Activated CD4-positive, alpha-beta T cell treated with anti-CD3 and anti-CD28 coated beads for 36 hours (primary cell): ENCODE measurements at regions not wholly inside any gene's neighbourhood (a gene's known extent, or its start where the extent isn't known, plus 50 kb on each side); places are given as distances from the start of the nearest gene placed in this dataset.

Experiments used
- ATAC-seq: fragments of 200-7000 bp; cut with Tn5 transposase; one replicate; pipeline ENCODE4 v1.10.0; 2021; ENCODE audit warnings: mild to moderate bottlenecking, moderate library complexity
- CTCF ChIA-PET: fragments of 350-600 bp; sonication (Branson Sonifier 250); formaldehyde crosslinking; loops from one replicate; lab custom pipeline; 2021; ENCODE audit warnings: antibody characterized with exemption; lab: Charles Lee
- POLR2A ChIA-PET: fragments of 350-600 bp; sonication (Branson Sonifier 250); formaldehyde crosslinking; loops from one replicate; lab custom pipeline; 2021; ENCODE audit warnings: antibody characterized with exemption, inconsistent platforms; lab: Charles Lee
- DNase-seq: peaks from one replicate; pipeline ENCODE4 v3.0.0-alpha.2; 2020
- H3K27ac Mint-ChIP-seq: one replicate; pipeline ENCODE4 v1.8.0; 2021; ENCODE audit warnings: mixed read lengths
- H3K27me3 Mint-ChIP-seq: one replicate; pipeline ENCODE4 v1.8.0; 2021; ENCODE audit warnings: mixed read lengths
- H3K36me3 Mint-ChIP-seq: one replicate; pipeline ENCODE4 v1.8.0; 2021; ENCODE audit warnings: low read depth, mixed read lengths
- H3K4me1 Mint-ChIP-seq: one replicate; pipeline ENCODE4 v1.8.0; 2021; ENCODE audit warnings: mixed read lengths
- H3K4me3 Mint-ChIP-seq: one replicate; pipeline ENCODE4 v1.8.0; 2021; ENCODE audit warnings: mild to moderate bottlenecking, moderate library complexity, mixed read lengths
- H3K9me3 Mint-ChIP-seq: one replicate; pipeline ENCODE4 v1.8.0; 2021; ENCODE audit warnings: low read depth, mixed read lengths
- intact Hi-C, 2 experiments: fragments of 100-400 bp; cut with DNase I in 1 of 2; cut with micrococcal nuclease in 1 of 2; formaldehyde crosslinking; loops; one replicate each; pipeline versions ENCODE4 v1.14.2 to v1.15.1; 2022 to 2024; cut with DNase I, micrococcal nuclease

DNA sequence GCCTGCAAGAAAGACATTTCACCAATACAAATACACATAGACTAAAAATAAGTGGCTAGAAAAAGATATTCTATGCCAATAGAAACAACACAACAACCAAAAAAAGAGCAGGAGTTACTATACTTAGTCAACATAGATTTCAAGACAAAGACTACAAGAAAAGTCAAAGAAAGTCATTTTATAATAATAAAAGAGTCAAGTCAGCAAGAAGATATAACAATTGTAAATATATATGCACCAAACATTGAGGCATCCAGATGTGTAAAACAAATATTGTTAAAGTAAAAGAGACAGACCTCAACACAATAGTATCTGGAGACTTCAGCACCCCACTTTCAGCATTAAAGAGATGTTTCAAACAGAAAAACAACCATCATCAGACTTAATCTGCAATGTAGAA is 104.6 kb downstream of the AMY1C start:
- H3K4me1 Mint-ChIP-seq = no peaks in the 10 kb centered on the region
- POLR2A ChIA-PET = no interaction called here
- CTCF ChIA-PET = no interaction called here
- no peak overlapping the region for H3K27ac Mint-ChIP-seq
- H3K36me3 Mint-ChIP-seq = no peaks in the 10 kb centered on the region
- H3K9me3 Mint-ChIP-seq = peaks cover 26% of the 10 kb centered on the region
- no peak overlapping the region for H3K4me3 Mint-ChIP-seq
- DNase-seq = no peak
- no peaks in the 10 kb centered on the region for H3K27me3 Mint-ChIP-seq
- intact Hi-C loops = no loop called here
- no peak for ATAC-seq

DNA sequence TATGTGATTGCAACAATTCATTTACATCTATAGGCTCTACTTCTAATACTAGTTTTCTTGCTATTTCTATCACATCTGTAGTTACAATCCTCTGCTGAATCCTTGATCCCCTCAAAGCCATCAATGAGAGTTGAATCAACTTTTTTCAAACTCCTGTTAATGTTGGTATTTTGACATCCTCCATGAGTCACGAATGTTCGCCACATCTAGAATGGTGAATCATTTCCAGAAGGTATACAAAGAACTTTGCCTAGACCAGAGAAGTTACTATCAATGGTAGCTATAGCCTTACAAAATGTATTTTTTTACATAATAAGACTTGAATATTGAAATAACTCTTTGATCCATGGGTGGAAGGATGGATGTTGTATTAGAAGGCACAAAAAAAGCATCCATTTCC is 110.0 kb downstream of the AMY1C start:
- DNase-seq = no peak
- H3K4me3 Mint-ChIP-seq = no peak overlapping the region
- CTCF ChIA-PET = no interaction called here
- POLR2A ChIA-PET = no interaction called here
- H3K27me3 Mint-ChIP-seq = no peaks in the 10 kb centered on the region
- no peaks in the 10 kb centered on the region for H3K4me1 Mint-ChIP-seq
- H3K9me3 Mint-ChIP-seq = peaks cover 19% of the 10 kb centered on the region
- H3K27ac Mint-ChIP-seq = no peak overlapping the region
- no peaks in the 10 kb centered on the region for H3K36me3 Mint-ChIP-seq
- no peak for ATAC-seq
- intact Hi-C loops = loop anchor here in 1 of 2 experiments (5.0 kb wide), 1 partner anchor 53 kb away; no protein-coding TSS in a partner anchor

DNA sequence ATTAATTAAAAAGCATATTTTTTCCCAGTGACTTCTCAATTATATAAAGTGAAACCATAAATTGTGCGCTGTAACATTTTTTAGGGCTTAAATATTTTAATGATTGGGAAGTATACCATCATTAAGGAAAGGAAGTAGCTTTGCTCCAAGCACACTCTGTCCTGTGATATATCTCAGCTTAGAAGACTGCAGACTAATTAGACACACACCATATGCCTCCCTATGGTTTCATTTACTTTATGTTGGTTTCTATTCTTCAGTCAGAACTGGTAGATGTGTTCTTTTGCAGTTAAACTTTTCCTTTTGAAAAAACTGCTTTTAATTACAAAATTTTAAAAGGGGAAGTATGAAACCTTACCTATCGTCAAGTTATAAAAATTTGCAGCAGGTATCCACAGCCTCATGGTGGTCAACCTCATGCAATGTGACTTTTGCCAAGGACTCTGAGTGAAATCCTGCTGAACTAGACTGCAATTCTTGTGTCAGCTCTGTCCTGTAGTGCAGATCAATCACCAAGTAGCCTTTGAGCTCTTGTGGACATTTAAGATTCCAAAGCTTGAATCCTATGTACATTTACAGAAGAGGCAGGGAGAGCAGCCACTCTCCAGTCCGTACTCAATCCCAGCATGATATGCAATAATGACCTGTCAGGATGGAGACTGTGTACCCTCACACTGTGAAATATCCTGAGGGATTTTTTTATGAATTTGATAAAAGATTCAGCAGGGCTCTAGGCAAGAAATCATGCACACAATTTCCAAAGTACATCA is 149.1 kb downstream of the AMY1C start:
- ChIA-PET POLR2A (no interaction called here), CTCF (no interaction called here)
- H3K4me1 Mint-ChIP-seq = no peaks in the 10 kb centered on the region
- intact Hi-C loops = no loop called here
- no peaks in the 10 kb centered on the region for H3K36me3 Mint-ChIP-seq
- no peak overlapping the region for H3K27ac Mint-ChIP-seq
- H3K9me3 Mint-ChIP-seq = peaks cover 9% of the 10 kb centered on the region
- H3K27me3 Mint-ChIP-seq = no peaks in the 10 kb centered on the region
- DNase-seq (no peak), ATAC-seq (no peak)
- H3K4me3 Mint-ChIP-seq = no peak overlapping the region

DNA sequence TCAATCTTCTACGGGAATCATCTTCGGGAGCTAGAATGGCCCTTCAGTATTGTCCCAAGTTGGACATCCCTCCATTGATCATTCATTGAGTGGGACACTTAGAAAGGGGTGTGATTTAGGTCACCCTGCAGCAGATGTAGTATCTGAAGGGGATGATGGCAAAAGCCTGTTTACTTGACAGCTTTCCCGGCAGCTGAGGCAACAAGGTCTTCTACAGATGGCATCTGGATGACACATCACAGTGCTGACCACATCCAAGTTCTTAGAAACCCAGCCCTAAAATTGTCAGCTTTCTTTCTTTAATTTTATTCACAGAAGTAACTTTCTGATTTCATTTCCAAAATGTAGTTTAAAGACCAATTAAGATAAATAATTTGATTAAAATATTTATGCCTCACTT is 150.3 kb downstream of the AMY1C start:
- Mint-ChIP-seq H3K27me3 (no peaks in the 10 kb centered on the region), H3K36me3 (no peaks in the 10 kb centered on the region), H3K27ac (no peak overlapping the region), H3K4me1 (no peaks in the 10 kb centered on the region), H3K9me3 (peaks cover 14% of the 10 kb centered on the region), H3K4me3 (no peak overlapping the region)
- no peak for ATAC-seq
- no peak for DNase-seq
- intact Hi-C loops = no loop called here
- ChIA-PET POLR2A (no interaction called here), CTCF (no interaction called here)

DNA sequence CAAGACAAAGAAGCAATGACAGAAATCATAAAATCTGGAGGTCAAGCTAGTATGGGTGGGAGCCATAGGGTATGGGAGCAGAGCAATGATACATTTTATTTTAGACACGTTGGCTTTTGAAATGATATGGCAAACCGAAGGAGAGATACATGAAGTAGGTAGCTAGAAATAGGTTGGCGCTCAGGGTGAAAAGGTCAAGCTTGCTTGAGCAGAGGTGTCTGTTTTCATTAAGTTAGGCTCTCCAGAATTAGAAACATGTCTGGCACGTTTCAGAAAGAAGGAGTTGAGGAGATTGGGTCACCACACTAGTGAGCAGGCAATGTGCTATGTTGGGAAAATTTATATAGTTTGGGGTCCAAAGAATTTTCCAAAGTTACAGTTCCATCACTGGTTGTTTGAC is 151.4 kb downstream of the AMY1C start:
- no peak overlapping the region for H3K27ac Mint-ChIP-seq
- H3K4me3 Mint-ChIP-seq = no peak overlapping the region
- intact Hi-C loops = no loop called here
- peaks cover 14% of the 10 kb centered on the region for H3K9me3 Mint-ChIP-seq
- H3K4me1 Mint-ChIP-seq = no peaks in the 10 kb centered on the region
- no peaks in the 10 kb centered on the region for H3K36me3 Mint-ChIP-seq
- CTCF ChIA-PET = no interaction called here
- H3K27me3 Mint-ChIP-seq = no peaks in the 10 kb centered on the region
- no peak for DNase-seq
- POLR2A ChIA-PET = no interaction called here
- ATAC-seq = no peak

DNA sequence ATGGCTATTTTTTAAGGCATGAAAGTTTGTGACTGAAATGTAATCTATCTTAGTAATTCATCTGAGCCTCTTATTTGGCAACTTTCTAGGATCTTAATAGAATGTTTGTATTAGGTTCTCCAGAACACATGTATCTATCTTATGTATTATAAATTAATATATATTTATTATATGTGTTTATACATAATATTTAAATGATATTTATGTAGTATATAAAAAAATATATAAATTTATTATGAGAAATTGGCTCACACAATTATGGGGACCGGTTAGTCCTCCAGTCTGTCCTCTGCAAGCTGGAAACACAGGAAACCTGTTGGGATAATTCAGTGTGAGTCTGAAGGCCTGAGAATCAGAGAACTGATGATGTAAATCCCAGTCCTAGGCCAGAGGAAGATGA is 155.7 kb downstream of the AMY1C start:
- DNase-seq = no peak
- intact Hi-C loops = no loop called here
- H3K4me1 Mint-ChIP-seq = no peaks in the 10 kb centered on the region
- ChIA-PET POLR2A (no interaction called here), CTCF (no interaction called here)
- peaks cover 18% of the 10 kb centered on the region for H3K9me3 Mint-ChIP-seq
- H3K27ac Mint-ChIP-seq = no peak overlapping the region
- no peaks in the 10 kb centered on the region for H3K27me3 Mint-ChIP-seq
- no peaks in the 10 kb centered on the region for H3K36me3 Mint-ChIP-seq
- no peak overlapping the region for H3K4me3 Mint-ChIP-seq
- no peak for ATAC-seq

DNA sequence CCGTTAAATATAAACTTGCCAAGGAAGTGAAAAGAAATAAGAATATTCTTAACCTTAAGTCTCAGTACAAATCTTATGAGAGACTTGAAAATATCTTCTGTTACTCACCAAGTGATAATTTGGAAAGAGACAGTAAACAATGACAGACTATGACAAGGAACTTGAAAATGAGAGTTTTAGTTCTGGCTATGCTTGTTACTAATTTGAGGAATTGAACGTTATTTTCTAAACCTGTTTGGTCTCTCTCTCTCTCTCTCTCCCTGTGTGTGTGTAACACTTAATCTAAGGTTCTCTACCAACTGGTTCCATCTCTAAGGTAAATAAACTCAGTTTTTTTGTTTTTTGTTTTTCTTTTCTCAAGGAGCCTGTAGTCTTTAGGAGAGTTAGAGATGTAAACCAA is 161.8 kb downstream of the AMY1C start:
- intact Hi-C loops = loop anchor here in 1 of 2 experiments (5.0 kb wide), 1 partner anchor 49 kb away; no protein-coding TSS in a partner anchor
- DNase-seq (no peak), ATAC-seq (no peak)
- POLR2A ChIA-PET = no interaction called here
- H3K27ac Mint-ChIP-seq = no peak overlapping the region
- no peak overlapping the region for H3K4me3 Mint-ChIP-seq
- H3K9me3 Mint-ChIP-seq = peaks cover 3% of the 10 kb centered on the region
- H3K27me3 Mint-ChIP-seq = no peaks in the 10 kb centered on the region
- CTCF ChIA-PET = no interaction called here
- no peaks in the 10 kb centered on the region for H3K36me3 Mint-ChIP-seq
- H3K4me1 Mint-ChIP-seq = no peaks in the 10 kb centered on the region

DNA sequence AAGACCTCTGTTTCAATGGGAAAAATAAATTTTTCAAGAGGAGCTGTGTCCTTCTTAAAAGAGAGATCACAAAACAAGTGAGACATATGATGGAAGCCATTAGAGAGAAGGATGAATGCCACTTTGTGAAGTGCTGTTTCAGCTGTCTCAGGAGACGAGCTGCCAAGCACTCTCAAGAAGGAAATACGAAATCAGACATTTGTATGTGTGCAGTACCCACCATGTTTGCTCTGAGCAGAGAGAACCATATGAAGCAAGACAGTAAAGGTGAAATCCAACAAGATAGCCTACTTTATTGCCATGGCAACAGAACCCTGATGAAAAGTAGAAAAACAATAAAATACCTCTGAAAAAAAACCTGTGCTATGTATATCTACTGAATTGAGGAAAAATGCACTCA is 168.1 kb downstream of the AMY1C start:
- H3K4me1 Mint-ChIP-seq = no peaks in the 10 kb centered on the region
- H3K27ac Mint-ChIP-seq = no peak overlapping the region
- DNase-seq = no peak
- H3K27me3 Mint-ChIP-seq = no peaks in the 10 kb centered on the region
- intact Hi-C loops = no loop called here
- no peaks in the 10 kb centered on the region for H3K36me3 Mint-ChIP-seq
- H3K4me3 Mint-ChIP-seq = no peak overlapping the region
- H3K9me3 Mint-ChIP-seq = peaks cover 2% of the 10 kb centered on the region
- ChIA-PET CTCF (no interaction called here), POLR2A (no interaction called here)
- ATAC-seq = no peak

DNA sequence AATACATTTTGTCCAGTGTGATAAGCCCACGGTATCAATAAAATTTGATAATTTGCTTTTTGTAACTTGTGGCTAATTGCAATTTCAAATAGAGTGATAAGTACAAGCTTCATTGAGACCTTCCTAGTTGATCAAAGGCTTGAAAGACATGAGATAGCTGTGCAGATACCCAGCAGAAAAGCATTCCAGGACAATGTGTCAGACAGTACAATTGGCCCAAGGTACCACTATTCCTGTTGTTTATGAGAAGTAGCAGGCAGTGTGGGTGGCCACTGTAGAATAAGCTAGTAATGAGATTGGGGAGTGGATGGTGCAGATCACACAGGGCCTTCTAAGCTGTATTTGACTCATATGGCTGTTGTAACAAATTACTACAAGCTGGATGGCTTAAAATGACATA is 182.2 kb downstream of the AMY1C start:
- CTCF ChIA-PET = no interaction called here
- no peak for ATAC-seq
- POLR2A ChIA-PET = no interaction called here
- DNase-seq = no peak
- peaks cover 5% of the 10 kb centered on the region for H3K9me3 Mint-ChIP-seq
- H3K4me3 Mint-ChIP-seq = no peak overlapping the region
- no peak overlapping the region for H3K27ac Mint-ChIP-seq
- intact Hi-C loops = no loop called here
- no peaks in the 10 kb centered on the region for H3K36me3 Mint-ChIP-seq
- no peaks in the 10 kb centered on the region for H3K4me1 Mint-ChIP-seq
- no peaks in the 10 kb centered on the region for H3K27me3 Mint-ChIP-seq

DNA sequence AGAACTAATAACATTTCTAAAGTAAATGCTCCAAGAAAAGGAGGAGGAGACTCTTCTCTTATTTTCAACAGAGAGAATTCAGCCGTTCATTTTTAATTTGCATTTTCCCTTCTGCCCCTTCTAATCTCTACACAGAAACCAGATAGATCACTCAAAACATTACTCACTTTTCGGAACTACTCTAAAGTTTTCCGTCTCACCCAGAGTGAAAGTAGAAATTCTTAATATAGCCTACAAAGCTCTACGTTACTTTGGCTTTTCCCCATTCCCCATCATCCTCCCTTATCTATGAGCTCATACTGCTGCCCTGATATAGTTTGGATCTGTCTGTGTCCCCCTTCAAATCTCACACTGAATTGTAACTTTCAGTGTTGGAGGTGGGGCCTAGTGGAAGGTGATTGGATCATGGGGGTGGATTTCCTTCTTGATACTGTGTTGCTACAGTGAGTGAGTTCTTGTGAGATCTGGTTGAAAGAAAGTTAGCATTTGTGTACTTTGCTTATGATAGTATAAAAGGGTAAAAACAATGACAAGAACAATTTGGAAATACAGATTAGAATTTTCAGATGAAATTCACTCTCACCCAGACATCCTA is 188.2 kb downstream of the AMY1C start:
- Mint-ChIP-seq H3K4me1 (no peaks in the 10 kb centered on the region), H3K36me3 (no peaks in the 10 kb centered on the region), H3K9me3 (peaks cover 2% of the 10 kb centered on the region), H3K4me3 (no peak overlapping the region), H3K27me3 (no peaks in the 10 kb centered on the region), H3K27ac (no peak overlapping the region)
- ATAC-seq (no peak), DNase-seq (no peak)
- intact Hi-C loops = loop anchor here in 1 of 2 experiments (5.0 kb wide), 1 partner anchor 49 kb away; no protein-coding TSS in a partner anchor
- ChIA-PET CTCF (no interaction called here), POLR2A (no interaction called here)

DNA sequence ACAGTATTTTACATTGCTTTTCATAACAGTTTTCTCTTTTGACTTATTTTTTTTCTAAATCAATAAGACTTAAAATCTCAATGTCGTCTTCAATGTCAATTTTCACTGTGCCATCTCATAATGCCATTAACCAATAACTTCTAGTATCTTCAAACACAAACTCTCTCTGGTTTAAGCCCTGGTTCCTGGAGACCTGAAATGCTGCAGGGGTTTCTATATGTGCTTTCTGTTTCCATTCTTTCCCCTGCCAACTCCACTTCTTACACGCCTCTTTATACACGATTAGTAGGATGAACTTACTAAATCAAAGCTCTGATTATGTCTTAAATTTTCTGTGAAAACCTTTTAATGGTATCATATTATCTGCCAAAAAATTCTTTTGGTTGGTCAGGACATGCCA is 191.4 kb downstream of the AMY1C start:
- H3K27me3 Mint-ChIP-seq = no peaks in the 10 kb centered on the region
- no peak overlapping the region for H3K4me3 Mint-ChIP-seq
- H3K4me1 Mint-ChIP-seq = no peaks in the 10 kb centered on the region
- H3K36me3 Mint-ChIP-seq = no peaks in the 10 kb centered on the region
- H3K27ac Mint-ChIP-seq = no peak overlapping the region
- H3K9me3 Mint-ChIP-seq = no peaks in the 10 kb centered on the region
- DNase-seq = no peak
- no peak for ATAC-seq
- ChIA-PET POLR2A (no interaction called here), CTCF (interaction anchor here (0.8 kb wide), 1 partner anchor 10 kb away, joined by 4 read pairs; no protein-coding TSS in a partner anchor)
- intact Hi-C loops = no loop called here

DNA sequence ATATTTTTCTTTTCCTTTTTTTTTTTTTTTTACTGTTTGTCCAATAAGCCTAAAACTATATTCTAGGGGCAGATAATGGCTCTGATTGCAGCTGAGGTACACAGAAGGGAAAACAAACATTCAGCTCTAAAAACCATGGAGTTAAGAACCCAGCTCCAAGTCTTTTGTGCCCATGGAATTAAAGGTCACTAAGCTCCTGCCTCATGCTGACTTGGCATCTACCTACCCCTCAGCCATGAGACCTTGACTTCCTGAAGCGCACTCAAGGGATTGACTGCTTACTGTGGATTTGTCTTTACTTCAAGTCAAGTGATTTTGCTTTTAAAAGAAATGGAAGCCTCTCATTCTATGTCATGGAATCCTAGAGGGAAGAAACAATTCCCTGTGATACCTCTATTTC is 192.3 kb downstream of the AMY1C start:
- no peak overlapping the region for H3K4me3 Mint-ChIP-seq
- no peak for ATAC-seq
- no peak overlapping the region for H3K27ac Mint-ChIP-seq
- ChIA-PET CTCF (no interaction called here), POLR2A (no interaction called here)
- no peaks in the 10 kb centered on the region for H3K27me3 Mint-ChIP-seq
- no peaks in the 10 kb centered on the region for H3K36me3 Mint-ChIP-seq
- H3K4me1 Mint-ChIP-seq = no peaks in the 10 kb centered on the region
- intact Hi-C loops = no loop called here
- no peaks in the 10 kb centered on the region for H3K9me3 Mint-ChIP-seq
- no peak for DNase-seq
